Activated T-helper 1 cell treated with Interleukin-2 at 50 U/mL for 16 hours (primary cell): ENCODE measurements at regions not wholly inside any gene's neighbourhood (a gene's known extent, or its start where the extent isn't known, plus 50 kb on each side); places are given as distances from the start of the nearest gene placed in this dataset.
"Not testable (repeated sequence)": the region's sequence is repeated elsewhere in the genome, so short reads cannot be mapped to it uniquely, and the experiment has no call there.

Experiments used
- DNase-seq: peaks from one replicate; pipeline ENCODE4 v3.0.0-alpha.2; 2020; ENCODE audit warnings: low read depth

DNA sequence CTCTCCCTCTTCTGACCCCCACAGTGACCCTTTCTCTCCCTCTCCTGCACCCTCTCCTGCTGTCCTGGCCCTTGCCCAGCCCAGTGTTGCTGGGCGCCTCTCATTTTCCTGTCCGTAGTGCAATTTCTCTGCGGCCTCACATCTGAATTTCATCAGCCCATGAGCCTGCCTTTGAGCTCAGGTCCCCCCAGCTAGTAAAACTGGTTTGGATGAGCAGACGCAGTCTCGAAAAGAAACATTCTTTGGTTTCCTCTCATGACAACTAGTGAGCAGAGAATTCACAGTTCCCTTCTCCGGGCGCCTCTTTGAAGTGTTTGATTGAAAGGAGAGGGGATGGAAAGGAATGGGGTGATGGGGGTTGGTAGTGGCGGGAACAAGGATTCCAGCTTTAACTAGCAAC lies 126.0 kb upstream of the CADM1 start:
- no peak for DNase-seq

GRCh38 chr11:115629456-115630015 lies 125.3 kb upstream of the CADM1 start:
- no peak for DNase-seq

GRCh38 chr11:115627666-115628460 lies 123.6 kb upstream of the CADM1 start:
- DNase-seq: no peak

DNA sequence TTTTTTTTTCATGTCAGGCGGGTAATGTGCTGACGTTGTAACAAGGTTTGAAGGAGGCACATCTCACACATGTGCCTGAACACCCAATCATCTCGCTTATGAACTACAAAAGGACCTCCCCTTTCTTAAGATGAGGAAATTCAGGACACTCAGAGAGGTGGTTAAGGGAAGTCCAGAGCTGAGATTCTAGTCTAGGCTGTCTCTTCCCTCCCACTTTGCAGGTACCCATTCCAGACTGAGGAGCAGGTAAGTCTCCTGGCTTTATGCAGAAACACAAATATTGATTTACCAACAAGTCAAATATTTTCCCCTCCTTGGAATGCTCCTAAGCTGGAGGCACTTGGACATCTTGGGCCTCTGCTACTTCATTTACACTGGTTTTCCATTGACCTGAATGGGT lies 122.9 kb upstream of the CADM1 start:
- no peak for DNase-seq

DNA sequence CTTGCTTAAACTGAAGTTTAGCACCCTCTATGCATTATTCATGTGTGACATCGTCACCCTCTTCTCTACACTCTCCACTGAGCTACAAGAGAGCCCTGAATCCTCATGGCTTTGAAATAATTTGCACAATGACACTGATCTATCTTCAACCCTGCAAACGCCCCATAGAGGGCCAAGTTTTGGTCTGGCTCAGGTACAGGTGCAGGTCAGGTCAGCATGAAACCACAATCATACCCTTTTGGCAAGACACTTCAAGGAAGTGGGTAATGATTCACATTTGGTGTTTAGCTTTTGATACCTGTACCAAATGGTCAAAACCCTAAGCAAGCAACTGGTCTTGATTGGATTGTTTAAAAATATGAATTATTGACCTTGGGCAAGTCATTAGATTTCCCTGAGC lies 122.2 kb upstream of the CADM1 start:
- DNase-seq: no peak

GRCh38 chr11:115625502-115625901 lies 121.3 kb upstream of the CADM1 start:
- DNase-seq: no peak

DNA sequence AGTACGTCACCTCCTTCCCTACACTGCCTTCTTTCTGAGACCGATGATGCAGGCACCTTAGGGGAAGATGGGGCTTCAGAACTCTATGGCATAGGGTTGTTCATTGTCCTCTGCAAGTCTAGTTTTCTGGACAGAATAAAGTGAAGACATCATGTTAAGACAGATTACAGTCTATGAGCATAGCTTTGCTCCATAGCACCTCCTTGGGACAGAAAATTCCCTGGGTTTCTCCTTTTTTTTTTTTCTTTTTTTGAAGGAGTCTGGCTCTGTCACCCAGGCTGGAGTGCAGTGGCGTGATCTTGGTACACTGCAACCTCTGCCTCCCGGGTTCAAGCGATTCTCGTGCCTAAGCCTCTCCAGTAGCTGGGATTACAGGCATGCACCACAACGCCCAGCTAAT lies 119.8 kb upstream of the CADM1 start:
- DNase-seq: no peak

DNA sequence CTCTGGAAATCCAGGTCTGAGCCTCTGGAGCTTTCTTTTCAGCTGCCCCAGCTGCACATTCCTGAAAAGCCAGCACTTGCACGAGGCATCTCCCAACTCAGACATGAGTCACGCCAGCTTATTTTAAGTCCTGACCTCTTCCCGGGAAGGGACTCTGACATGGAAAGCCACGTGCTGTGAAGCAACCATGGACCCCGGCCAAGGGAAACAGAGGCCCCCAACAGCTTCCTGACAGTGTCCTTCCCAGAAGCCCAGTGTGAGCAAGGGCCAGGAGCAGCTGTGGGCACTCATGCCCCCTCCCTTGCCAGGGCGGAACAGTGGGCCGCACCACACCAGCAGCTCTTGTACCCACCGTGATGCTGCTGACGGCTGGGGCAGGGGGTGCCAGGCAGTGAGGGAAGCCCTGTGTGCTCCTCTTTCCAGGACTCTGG lies 118.8 kb upstream of the CADM1 start:
- DNase-seq: no peak

DNA sequence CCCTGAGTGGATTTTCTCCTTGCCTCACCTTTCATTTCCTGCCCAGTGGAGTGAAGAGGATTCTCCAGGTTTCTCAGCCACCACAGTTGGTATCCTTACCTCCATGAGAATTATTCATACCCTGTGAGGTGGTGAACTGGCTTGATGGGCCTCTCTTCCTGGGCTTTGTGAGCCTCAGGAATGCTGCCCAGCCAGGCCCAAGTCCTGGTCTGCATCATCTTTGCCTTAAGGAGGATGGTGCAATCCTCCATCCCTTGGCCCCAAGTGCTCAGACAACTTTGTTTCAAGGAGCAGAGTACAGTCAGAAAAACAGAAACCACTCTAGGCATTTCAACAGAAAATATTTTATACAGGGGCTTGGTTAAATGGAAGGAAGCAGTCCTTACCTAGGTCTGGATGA lies 114.2 kb upstream of the CADM1 start:
- no peak for DNase-seq

DNA sequence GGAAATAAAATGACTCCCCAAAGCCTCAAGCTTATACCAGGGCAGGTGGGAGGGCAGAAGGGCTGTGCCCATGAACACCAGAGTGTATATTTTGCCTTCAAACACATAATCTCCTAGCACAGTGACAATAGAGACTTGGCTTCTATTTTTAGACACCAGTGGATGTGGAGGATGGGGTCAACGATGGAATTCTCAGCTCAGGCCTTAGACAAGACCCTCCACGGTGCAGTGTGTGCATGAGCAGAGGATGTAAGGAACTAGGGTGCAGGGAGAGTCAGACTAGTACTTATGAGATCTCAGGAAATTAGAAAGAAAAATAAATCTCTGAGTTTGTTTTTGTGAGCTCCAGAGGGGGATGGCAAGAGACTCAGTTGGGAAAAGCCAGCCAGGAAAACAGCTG lies 113.6 kb upstream of the CADM1 start:
- DNase-seq: no peak

GRCh38 chr11:115616971-115617370 lies 112.8 kb upstream of the CADM1 start:
- DNase-seq: no peak

DNA sequence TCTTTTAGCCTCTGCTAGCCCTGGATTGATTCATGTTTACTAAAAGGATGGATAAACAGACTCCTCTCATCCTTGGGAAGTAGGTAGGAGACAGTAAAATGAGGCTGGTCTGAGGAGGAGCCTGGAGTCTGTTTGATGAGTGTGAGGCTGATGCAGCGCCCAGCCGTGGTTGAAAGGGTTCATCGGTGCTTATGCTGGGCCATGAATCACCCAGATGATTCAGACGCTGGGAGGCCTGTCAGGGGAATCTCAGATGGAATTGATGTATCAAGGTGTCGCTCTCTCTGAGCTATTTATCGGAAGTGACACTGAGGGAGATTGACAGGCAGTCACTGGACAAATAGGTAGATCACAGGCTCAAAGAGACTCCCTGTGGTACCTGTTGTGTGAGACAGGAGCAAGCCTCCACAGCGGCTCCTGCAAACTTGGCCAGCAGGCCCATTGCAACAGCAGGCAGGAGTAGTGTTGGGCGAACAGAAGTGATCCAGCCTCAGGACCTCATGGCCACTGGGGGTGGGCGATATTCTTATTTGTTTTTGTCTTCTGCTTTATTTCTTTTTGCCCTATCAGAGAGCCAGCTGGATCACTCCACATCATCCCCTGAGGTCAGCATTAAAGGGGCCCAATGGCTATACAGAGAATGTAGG lies 109.9 kb upstream of the CADM1 start:
- DNase-seq: no peak

- DNase-seq: no peak
Observed at GRCh38 chr11:115613004-115613403, 108.8 kb upstream of the CADM1 start.

DNA sequence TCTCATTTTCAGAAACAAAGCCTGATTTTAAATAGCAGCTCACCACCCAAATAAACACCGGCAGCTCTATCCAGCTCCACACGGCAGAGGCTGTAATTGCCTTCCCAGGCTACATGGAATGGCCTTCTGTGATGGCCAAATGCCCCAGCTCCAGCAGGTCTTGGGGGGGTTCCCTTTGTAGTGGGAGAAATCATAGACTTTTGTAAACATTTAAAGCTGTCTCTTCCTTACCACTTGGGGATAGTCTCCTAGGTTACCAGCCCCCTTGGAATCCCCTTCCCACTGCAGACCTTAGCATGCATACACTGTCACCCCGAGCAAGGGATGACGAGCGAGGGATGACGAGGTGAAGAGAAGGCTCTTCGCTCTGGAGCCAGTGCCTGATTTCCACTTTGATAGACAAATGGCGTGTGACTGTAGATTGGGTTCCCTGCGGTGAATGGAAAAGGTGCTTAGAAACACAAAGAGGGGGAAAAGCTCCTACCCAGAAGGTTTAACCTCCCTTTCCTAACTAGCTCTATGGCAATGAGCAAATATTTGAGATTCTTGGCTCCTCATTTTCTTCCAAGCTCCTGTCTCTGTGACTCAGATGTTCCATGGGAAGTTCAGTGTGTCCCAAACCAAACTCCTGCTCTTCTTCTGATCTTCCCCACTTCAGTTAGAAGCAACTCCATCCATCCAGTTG lies 108.0 kb upstream of the CADM1 start:
- no peak for DNase-seq

- DNase-seq: no peak
Observed at GRCh38 chr11:115611343-115611742, 107.1 kb upstream of the CADM1 start.

DNA sequence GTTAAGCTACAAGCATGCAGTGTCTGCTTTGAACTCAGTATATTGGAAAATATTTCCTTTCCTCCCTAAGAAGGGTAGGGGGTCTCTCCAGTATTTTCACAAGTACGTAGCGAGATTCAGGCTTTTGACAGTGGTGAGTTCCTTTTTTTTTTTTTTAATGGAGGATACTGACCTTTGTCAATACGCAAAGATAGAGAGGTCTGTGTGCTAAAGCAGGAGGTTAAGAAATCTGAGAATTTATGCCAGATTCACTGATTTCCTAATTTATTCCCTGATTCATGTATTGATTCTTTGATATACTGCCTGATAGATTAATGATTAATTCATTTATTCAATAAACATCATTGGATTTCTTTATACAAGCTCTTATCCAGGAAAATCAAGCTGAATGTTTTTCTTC lies 106.7 kb upstream of the CADM1 start:
- no peak for DNase-seq

GRCh38 chr11:115610234-115610633 lies 106.0 kb upstream of the CADM1 start:
- DNase-seq: not testable (repeated sequence)

DNA sequence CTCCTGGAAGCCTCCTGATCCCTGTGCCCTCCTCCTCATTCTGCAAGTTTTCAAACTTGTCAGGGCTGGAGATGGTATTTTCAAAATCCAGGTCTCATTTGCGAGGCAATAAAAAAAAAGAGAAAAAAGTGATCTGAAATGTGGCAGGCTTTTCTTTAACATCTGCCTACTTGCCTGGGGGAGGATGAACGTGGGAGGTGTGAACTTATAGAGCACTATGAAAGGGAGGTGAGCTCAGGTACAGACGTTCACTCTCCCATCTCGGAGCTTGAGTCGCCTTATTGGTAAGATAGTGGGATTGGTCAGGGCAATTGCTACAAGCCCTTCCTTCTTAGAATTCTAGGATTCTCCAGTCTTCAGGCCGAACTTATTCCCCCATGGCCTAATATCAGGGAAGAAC lies 104.8 kb upstream of the CADM1 start:
- DNase-seq: no peak

GRCh38 chr11:115607621-115608221 lies 103.5 kb upstream of the CADM1 start:
- no peak for DNase-seq

GRCh38 chr11:115606498-115607220 lies 102.4 kb upstream of the CADM1 start:
- DNase-seq: no peak

GRCh38 chr11:115605871-115606497 lies 101.8 kb upstream of the CADM1 start:
- DNase-seq: no peak
